GM18861 (cell line): ENCODE measurements at regions not wholly inside any gene's neighbourhood (a gene's known extent, or its start where the extent isn't known, plus 50 kb on each side); places are given as distances from the start of the nearest gene placed in this dataset.
"Not testable (repeated sequence)": the region's sequence is repeated elsewhere in the genome, so short reads cannot be mapped to it uniquely, and the experiment has no call there.

Experiments
- ATAC-seq: cut with Tn5 transposase; IDR thresholded peaks from one replicate; pipeline ENCODE4 v1.9.1; 2021; ENCODE audit not compliant: unreplicated experiment

DNA sequence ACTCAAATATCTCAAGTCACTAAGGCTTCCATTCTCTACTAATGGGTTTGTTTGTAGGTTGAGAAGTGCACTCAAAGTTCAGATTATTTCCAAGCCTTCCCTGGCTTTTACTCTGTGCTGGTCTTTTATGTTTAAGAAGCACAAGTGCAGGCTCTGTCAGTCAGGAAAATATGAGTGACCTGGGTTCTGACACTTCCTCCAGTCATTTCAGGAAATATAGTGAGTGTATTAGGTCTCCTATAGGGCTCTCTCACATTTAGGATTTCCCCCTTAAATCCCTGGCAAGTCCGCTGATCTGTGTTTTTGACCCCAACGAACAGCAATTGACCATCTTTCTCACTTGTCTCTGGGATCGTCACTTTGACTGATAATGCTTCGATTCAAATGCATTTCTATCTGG lies 210.2 kb downstream of the ARPP21 start:
- no peak for ATAC-seq

DNA sequence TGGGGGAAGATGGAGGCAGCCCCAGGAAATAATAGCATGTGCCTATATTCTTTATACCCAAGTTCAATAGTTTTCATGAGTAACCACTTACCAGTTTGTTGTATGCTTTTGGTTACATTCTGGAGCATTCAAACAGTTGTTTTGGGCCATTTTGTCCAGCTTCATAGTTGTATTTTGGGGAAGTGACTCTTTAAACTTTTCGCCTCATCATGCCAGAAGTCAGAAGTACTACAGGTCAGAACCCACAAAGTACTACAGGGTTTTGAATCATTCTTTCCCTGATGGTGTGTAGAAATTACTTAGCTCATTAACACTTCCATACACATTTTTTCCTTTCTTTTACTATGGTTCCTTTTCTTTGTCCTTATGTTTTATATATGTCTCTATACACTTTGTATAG lies 210.6 kb downstream of the ARPP21 start:
- ATAC-seq = no peak

DNA sequence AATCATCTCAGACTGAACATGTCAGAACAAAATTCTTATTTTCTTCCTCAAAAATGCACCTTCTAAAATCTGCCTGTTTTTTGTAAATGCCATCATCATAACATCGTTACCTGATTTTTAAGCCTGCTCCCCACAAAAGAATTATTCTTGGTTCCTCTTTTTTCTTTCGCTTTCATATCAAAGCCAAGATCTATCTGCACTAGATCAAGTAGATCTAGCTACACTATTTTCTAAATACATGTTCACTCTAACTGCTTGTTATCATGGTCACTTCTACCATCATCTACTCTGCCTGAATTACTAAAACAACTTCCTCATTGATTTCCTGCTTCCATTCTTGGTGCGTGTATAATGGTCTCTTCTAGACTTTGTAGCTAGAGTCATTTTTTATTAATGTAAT lies 217.7 kb downstream of the ARPP21 start:
- peak; percentile 94 for ATAC-seq

DNA sequence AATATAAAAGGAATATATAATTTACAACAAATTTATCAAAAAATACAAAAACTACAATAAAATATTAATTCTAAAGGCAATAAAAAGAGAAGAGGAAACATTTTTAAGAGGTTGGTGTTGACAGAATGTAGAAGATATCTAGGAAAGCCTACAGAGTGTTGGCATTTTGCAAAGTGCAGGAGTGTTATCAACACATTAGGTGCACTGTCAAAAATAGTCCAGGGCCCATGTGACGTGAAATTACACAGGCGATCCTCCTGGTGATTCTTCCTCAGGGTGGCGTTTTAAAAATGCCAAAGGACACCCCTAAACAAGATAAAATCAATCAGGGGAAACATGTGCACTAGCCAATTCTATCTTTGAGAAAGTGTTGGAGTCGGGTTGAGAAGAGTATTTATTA lies 222.7 kb downstream of the ARPP21 start:
- no peak for ATAC-seq

DNA sequence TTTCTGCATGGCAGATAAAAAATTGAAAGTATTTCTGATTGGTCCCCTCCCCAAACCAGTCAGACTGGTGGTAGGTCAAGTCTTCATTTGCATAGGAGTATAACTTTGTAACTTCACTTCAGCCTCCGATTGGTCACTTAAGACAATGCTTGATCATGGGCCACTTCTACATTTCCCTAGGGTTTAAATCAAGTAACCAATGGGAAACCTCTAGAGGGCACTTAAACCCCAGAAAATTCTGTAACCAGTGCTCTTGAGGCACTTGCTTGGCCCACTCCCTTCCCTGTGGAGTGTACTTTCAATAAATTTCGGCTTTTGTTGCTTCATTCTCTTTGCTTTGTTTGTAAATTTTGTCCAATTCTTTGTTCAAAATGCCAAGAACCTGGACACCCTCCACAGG lies 225.5 kb downstream of the ARPP21 start:
- no peak for ATAC-seq

DNA sequence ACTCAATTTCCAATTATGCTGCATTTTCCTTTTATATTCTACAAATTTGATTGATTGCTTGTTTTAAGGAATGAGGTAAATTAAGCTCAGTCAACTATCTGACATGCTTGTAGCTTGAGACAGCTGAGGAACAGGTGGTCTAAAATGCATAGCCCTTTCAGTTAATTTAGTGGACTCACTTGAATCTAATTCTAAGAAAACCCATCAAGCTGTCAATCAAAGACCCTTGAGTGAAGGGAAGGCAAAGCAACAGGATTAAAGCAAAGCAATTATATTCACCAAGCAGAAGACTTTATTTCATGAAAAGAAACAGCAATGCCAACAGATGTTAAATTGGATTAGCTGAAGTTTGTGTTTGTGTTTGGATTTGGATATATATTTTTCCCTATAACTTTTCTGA lies 228.5 kb downstream of the ARPP21 start:
- no peak for ATAC-seq

DNA sequence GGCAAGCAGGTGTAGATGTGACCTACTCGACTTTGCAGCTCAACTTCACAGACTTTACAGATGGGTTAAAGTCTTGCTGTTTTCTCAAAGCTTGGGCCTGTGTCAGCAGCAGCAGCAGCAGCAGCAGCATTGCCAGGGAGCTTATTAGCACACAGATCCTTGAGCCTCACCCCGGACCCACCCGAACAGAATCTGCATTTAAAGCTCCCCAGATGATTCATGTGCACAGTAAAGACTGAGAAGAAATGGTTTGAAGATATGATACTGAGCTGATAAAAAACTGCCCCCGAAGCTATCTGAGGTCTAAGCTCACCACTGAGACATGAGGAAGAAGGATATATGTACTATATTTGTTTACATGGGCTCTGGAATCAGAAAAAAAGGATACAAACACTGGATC lies 231.7 kb downstream of the ARPP21 start:
- no peak for ATAC-seq

DNA sequence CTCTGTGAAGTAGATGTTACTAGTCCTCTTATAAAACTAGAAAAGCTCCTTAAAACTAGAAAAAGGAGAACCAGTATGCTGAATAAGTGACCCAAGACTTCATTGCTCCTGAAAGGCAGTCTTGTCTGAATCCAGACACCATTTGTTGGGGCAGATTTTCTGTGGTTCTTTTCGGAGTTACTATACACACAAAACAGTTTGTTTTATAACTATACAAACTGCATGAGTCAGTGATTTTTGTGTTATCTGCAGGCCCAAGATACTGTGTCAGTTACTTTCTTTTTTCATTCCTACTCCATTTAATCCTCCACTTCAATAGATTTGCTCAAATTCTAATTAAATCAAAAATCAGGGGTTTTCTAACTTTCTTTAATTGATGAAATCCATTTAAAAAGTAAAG lies 244.6 kb downstream of the ARPP21 start:
- ATAC-seq = no peak

DNA sequence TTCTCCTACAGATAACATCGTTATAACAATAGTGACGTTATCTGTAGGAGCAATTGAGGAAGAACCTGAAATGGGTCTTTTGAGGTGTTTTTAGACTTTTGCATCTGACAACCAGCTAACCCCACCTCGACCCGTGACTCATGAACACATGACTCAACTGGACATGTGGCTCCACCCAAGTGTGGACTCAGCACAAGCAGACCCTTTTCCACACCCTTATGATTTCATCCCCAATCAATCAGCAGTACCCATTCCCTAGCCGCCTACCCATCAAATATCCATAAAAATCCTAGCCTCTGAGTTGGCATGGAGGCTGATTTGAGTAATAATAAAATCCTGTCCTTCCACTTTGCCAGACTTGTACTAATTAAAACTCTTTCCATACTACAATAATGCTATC lies 255.4 kb downstream of the ARPP21 start:
- ATAC-seq = no peak

DNA sequence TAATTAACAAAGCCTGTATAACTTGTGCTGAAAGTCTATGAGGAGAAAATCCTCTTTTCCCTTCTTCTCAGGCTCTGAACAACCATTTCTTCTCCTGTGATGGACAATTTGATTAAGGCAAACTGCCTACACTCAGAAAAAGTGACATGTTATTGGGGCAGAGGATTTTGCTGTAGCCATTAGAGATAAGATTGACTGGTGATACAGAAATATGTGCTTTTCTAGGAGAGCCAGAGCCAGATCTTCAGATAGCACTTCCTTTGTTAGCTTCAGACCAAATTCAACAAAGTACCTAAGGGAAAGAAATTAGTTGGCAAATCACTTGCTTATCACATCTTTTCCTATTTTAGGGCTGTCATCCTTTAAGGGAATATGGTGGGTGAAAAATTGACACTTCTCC lies 259.9 kb downstream of the ARPP21 start:
- ATAC-seq = no peak

DNA sequence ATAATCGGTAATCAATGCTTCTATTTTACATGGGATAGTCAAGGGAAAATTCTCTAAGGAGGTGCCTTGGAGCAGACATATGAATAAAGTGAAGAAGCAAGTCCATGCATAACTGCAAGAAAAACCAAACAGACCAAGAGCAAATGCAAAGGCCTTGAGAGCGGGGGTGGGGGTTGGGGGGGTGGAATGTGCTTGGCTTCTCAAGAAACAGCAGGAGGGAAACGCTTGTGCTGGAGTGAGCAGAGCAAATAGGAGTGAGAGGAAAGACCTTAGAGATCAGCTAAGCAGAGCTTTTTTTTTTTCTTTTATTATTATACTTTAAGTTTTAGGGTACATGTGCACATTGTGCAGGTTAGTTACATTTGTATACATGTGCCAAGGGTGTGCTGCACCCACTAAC lies 260.8 kb downstream of the ARPP21 start:
- no peak for ATAC-seq

DNA sequence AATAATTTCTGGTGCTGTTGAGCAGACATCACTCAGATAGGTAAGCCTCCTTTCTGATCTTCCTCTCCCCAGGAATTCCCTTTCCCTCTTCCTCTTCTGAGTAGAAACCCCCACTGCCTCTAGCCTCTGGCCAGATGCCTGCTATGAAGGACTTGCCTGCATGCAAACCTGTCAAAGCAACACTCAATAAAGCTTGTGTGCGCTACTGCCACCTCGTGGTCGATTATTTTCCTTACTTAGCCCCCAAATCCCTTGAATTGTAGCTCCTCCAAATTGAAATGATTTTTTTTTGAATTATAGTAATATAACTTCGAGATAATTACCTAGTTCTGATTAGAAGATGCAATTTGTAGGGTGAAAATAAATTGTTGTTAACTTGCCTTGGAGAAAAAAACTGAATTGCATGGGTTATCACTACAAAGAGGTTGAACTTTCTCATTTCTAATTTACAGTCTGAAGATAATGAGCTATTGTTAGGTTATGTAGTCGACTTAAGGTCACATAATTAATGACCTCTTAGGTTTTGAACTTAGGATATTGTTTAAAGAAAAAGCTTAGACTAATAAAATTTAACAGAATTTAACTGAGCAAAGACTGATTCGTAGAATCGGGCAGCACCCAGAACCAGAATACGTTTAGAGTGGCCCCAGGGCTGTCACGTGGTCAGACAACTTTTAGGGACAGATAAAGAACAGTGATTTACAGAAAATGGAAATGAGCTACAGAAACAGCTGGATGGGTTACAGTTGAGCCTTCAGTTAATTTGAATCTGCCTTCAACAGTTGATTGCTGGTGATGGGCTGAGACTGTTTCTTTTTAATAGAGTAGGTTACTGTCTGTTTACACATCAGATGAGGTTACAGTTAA lies 269.3 kb downstream of the ARPP21 start:
- peak; percentile 86 for ATAC-seq

DNA sequence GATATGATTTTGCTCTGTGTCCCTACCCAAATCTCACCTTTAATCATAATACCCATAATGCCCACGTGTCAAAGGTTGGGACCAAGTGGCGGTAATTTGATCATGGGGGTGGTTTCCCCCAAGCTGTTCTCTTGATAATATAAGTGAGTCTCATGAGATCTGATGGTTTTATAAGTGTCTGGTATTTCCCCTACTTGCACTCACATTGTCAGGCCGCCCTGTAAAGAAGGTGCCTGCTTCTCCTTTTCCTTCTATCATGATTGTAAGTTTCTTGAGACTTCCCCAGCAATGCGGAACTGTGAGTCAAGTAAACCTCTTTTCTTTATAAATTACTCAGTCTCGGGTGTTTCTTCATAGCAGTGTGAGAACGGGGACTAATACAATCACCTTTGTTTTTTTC lies 279.8 kb downstream of the ARPP21 start:
- no peak for ATAC-seq

DNA sequence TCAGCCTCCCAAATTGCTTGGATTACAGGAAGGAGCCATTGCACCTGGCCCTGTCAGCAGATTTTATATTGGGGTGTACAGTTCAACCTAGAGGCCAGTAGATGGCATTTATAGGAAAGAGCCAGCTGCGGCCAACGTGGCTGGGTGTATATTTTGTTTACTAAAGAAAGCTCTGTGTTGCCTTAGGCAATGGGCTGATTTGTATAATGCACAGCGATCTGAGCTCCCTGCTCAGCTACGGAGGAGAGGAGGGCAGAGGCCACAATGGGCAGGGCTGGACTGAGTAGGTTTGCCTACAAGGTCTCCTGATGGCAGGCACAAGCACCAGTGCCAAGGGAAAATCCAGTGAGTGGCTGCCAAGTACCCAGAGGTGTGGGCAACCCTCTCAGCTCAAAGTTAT lies 282.4 kb downstream of the ARPP21 start:
- ATAC-seq = no peak

DNA sequence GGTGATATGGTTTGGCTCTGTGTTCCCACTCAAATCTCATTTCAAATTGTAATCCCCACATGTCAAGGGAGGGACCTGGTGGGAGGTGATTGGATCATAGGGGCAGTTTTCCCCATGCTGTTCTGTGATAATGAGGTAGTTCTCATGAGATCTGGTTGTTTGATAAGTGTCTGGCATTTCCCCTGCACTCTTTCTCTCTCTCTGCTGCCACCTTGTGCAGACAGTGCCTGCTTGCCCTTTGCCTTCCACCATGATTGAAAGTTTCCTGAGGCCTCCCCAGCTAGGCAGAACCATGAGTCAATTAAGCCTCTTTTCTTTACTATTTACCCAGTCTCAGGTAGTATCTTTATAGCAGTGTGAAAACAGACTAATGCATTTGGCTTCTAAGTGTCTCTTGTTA lies 284.7 kb downstream of the ARPP21 start:
- not testable (repeated sequence) for ATAC-seq

DNA sequence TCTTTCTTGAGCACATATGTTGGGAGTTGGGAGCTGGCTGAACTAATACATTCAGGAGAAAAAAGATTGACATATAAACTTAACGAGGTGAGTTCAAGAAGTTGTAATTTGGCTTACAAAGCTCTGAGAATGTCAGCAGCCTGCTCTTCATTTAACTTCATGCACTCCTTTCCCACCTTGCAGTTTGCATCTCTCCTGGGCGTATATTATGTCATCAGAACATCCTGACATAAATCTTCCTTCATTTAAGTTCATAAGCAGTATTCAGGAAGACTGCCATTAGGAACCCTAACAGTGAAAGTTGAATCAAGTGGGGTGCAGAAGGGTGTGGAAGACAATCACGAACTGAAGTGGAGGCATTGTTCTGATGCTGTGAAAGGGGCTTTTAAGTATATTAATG lies 288.1 kb downstream of the ARPP21 start:
- no peak for ATAC-seq

DNA sequence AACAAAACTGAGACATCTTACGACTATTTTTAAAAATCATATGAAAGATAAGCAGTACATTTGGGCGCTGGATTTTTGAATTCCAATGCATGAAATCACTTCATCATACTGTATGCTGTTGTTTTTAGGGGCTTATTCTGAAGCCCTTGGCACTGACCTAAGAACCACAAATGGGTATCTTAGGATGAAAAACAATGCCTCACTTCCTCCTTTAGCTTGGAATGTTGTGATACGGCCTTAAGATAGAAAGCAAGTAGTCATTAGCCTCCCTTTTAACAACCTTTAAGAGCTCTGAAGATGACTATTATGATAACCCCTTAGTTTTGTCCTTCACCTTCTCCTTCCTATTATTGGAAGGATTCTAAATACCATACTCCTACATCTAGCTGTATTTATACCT lies 289.8 kb downstream of the ARPP21 start:
- no peak for ATAC-seq

DNA sequence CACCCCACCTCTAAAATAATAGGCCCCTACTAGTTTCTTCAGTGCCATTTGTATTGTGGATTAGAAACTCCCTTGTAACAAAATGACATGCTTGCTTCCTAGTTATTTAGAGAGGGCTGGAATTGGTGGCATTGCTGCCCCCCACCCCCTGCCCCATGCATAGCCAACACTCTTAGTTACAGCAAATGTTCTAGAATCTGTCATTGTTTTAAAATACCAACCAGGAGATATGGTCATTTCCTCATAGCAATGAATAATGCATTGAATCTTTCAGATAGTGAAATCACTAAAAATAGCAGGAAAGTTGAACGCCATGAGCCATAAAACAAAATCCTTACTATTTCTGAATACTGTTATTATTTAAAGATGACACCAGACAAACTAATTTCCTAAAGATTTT lies 292.5 kb downstream of the ARPP21 start:
- no peak for ATAC-seq

DNA sequence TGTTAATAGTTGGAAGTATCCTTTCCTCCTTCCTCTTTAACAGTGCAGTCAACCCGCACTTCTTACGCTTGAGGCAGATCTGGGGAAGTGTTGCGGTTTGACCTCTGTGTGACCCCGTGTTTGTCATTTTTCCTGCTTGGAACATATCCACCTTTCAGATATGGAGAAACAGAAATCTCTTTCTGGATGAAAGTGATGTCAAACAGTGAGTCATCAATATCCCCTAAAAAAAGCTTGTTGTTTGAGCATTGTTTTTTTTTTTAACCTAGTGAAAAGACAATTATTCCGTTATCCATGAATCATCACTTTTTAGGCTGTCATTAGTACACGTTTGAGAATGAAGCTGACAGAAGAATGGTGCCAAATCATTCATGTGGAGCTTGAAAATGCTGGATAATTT lies 293.7 kb downstream of the ARPP21 start:
- no peak for ATAC-seq

DNA sequence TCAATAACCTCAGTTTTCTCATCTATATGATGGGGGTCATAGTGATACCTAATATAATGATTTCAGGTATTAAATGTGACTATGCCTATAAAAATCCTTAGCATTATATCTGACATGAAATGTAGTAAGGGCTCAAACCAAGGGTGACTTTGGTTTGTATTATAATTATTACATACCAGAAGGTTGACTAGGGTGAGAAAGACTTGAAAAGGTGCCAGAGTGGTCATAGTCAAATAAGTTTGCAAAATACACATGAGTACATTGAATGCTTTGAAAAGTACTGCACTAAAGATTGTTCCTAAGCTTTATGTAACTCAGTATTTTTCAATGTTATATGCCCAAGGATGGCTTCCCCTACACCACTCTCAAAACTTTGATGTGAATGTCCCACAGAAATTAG lies 297.2 kb downstream of the ARPP21 start:
- no peak for ATAC-seq

DNA sequence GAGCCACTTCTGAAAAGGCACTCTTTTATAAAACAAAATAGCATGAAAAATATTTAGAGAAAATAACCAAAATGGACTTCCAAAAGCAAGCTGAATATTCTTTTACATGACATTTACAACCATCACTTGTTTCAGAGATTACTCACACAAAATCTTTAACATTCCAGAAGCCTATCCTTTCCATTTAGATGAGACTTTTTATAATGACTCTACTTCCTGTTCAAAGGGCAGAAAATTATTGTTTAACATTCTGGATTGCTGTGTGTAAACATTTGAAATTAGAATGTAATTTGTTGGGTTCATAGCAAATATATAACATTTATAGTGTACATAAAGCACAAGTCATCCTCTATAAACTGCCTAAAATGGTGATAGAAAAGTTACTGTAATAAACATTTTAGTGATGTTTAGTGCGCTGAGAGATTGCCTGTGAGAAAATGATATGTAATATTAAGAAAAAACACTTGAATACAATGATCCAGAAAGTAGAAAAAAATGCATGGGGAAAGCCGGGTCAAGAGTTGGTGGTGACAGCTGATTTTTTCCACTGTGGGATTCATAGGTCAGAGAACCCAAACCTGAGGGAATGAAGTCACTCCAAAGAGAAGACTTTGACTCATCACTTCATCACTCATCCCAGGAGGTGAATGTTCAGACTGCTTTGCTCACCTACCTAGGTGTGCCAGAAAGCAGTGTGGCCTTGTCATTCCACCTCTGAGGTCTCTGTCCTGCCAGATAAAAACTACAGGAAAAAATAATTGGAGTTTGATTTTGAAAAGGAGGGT lies 305.8 kb downstream of the ARPP21 start:
- no peak for ATAC-seq

DNA sequence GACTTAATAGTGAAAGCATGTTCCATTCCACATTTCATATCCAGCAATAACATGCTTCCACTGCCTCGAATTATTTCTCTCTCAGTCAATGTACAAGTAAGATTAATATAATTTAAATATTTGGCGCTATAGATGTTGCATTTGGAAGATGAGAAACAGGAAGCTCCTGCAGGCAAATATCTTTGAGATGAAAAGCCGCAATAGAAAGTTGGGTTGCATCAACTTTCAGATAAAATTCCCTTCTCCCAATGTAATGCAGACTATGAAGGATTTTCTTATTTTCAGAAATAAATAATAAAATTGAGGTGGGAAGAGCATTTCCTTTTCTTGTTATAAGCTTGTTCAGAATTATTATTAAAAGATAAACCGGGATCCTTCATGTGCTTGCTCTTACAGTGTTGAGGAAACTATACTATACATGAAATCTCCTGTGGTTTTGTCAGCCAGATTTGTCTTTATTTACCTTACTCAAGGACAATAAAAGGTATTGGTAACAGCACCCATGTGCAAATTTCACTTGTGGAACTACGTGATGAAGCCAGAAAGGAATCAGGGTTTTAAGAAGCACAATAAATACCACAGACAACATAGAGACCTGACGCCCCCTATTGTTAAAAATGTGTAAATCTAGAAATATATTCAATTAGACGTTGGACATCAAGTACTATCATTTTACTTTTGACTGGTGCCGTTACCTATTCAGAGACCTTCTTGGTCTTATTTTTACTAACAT lies 307.0 kb downstream of the ARPP21 start:
- ATAC-seq = no peak
